ENCODE measurements at regions not wholly inside any gene's neighbourhood (a gene's known extent, or its start where the extent isn't known, plus 50 kb on each side); places are given as distances from the start of the nearest gene placed in this dataset.

DNA sequence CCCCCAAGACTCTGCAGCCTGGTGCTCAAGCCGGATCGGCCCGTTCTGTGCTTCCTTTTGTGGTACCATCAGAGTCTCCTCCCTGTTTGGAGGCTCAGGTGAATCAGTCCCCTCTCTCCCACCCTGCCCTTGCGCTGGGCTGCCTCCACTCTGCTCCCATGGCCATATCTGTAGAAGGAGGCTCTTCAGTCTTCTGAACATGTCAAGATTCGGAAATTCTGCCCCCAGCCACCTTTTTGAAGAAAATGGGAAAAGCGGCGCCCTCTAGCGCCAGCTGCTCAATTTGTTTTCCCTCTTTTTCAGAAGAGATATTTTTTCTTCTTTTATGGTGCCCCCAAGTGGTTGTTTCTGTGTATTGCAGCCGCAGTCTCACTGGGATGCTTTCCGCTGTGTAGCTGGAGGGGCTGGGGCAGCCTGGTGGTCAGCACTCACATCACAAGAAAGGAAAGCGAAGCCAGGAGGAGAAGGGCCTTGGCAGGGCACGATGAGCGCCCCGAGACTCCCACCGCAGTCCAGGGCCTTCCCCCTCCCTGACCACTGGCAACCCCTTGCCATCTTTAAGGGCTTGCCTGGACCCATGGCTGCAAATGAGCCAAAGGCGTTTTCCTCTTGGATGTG is 58.4 kb upstream of the CACNA1E start:
- WGBS, 2 donors (ENCODE audit: low coverage in 1 of 2): 11 to 20% methylated on average over 8 to 14 of the region's 16 CpGs
- Histone ChIP-seq H3K27ac (no peak overlapping the region), H3K4me3 (no peak overlapping the region), H3K4me1 (no peaks in the 10 kb centered on the region), H3K36me3 (no peaks in the 10 kb centered on the region), H3K27me3 (peaks cover 30% of the 10 kb centered on the region), H3K9me3 (no peaks in the 10 kb centered on the region)
- ATAC-seq: no peak
- TF ChIP-seq, protein P1, sequence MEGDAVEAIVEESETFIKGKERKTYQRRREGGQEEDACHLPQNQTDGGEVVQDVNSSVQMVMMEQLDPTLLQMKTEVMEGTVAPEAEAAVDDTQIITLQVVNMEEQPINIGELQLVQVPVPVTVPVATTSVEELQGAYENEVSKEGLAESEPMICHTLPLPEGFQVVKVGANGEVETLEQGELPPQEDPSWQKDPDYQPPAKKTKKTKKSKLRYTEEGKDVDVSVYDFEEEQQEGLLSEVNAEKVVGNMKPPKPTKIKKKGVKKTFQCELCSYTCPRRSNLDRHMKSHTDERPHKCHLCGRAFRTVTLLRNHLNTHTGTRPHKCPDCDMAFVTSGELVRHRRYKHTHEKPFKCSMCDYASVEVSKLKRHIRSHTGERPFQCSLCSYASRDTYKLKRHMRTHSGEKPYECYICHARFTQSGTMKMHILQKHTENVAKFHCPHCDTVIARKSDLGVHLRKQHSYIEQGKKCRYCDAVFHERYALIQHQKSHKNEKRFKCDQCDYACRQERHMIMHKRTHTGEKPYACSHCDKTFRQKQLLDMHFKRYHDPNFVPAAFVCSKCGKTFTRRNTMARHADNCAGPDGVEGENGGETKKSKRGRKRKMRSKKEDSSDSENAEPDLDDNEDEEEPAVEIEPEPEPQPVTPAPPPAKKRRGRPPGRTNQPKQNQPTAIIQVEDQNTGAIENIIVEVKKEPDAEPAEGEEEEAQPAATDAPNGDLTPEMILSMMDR (IDR thresholded peaks at IDR 0.05): peak; percentile 89 to 98 (median 97)
- TF ChIP-seq POLR2AphosphoS5 (IDR thresholded peaks at IDR 0.05) (no peak), POLR2A (IDR thresholded peaks at IDR 0.05) (no peak)

DNA sequence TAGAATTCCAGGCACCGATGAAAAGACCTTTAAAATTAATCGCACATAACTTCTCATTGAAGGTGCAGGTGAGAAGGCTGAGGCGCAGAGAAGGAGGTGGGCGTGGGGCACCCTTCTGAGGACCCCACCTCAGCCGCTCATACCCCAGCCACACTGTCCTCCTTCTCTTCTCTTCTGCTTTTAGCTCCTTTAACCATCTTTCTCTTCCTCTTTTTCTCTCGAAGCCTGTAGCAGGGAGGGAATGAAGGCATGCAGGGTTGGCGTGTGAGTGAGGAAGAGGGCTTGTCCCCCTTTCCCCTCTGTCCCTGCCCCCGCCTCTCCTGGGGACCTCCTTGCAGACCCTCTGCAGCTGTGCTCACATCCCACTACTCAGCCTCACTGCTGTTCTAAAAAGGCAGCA is 57.8 kb upstream of the CACNA1E start:
- no peak overlapping the region for H3K27ac ChIP-seq
- H3K27me3 ChIP-seq: peaks cover 30% of the 10 kb centered on the region
- no peaks in the 10 kb centered on the region for H3K36me3 ChIP-seq
- WGBS, 2 donors (ENCODE audit: low coverage in 1 of 2): 66 to 70% methylated on average over 5 to 8 of the region's 8 CpGs
- no peak overlapping the region for H3K4me3 ChIP-seq
- H3K4me1 ChIP-seq: no peaks in the 10 kb centered on the region
- no peak for ATAC-seq
- H3K9me3 ChIP-seq: no peaks in the 10 kb centered on the region
- TF ChIP-seq POLR2AphosphoS5 (IDR thresholded peaks at IDR 0.05) (no peak), POLR2A (IDR thresholded peaks at IDR 0.05) (no peak), EP300 (IDR thresholded peaks at IDR 0.05) (no peak)
- TF ChIP-seq, protein P1 (IDR thresholded peaks at IDR 0.05): no peak

DNA sequence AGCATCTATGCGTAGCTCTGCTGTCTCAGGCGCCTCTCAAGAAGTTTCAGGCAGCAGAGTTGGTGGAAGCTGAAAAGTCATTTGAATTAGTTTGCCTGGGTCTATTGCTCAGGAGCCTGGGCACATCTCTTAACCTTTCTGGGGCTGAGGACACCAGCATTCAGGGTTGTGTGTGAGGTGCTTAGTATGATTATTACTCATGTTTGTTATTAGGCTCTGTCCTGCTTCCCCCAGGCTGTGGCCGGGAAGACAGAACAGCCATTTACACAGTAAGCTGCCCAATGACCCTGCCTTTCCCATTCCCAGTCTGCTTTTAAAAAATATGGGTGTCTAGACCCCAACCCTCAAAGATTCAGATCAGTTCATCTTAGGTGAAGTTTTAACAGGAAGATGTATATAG is 53.9 kb upstream of the CACNA1E start:
- Histone ChIP-seq H3K4me1 (no peaks in the 10 kb centered on the region), H3K4me3 (no peak overlapping the region), H3K36me3 (no peaks in the 10 kb centered on the region), H3K27me3 (peaks cover 32% of the 10 kb centered on the region), H3K27ac (no peak overlapping the region), H3K9me3 (no peaks in the 10 kb centered on the region)
- no peak for ATAC-seq
- TF ChIP-seq, protein P1 (IDR thresholded peaks at IDR 0.05): no peak
- TF ChIP-seq POLR2AphosphoS5 (IDR thresholded peaks at IDR 0.05): no peak
- no peak for TF ChIP-seq EP300 (IDR thresholded peaks at IDR 0.05)
- TF ChIP-seq POLR2A (IDR thresholded peaks at IDR 0.05): no peak
- WGBS, 2 donors (ENCODE audit: low coverage in 1 of 2): 100% methylated on average over 1 of the region's 3 CpGs; no CpG with 5 or more reads in 1 of the 2 donors

DNA sequence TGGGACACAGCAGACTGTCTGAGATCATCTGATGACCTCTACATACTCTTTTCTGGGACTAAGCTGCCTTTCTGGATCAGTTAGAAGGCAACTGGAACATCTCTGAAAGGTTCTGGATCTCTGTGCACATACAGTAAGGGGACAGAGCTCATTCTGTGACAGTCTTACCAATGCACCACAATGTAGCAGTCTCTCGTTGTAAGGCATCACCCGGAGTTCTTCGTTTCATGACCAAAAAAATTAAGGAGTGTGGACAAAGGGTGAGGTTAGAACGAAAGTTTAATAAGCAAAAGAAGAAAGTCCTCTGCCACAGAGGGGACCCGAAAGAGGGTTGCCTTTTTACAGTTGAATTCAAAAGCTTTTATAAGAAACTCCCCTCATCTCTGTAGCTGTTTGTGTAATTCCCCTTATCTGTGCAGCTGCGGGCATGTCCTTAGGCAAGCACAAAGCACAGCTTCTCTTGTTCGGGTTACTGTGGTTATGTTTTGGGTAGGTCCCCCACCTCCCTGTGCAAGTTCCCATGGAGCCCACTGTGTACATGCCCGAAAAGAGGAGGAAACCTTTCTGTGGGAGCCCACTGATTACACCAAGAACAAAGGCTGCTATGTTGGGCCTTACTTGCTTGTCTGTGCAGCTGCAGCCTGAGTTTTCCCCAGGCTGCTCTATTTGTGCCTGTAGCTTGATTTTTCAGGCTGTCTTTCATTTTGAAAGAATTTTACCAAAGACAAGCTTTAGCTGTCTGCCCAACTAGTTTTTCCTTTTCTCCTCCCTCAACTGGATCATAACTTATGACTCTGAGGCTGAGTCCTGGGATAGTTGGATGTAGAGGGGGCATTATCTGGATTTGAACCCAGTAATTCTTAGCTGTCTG is 53.1 kb upstream of the CACNA1E start:
- H3K27ac ChIP-seq: no peak overlapping the region
- ATAC-seq: no peak
- H3K36me3 ChIP-seq: no peaks in the 10 kb centered on the region
- H3K9me3 ChIP-seq: no peaks in the 10 kb centered on the region
- TF ChIP-seq POLR2AphosphoS5 (IDR thresholded peaks at IDR 0.05) (no peak), EP300 (IDR thresholded peaks at IDR 0.05) (no peak)
- H3K4me3 ChIP-seq: no peak overlapping the region
- WGBS, 2 donors (ENCODE audit: low coverage in 1 of 2): 60 to 72% methylated on average over 7 to 8 of the region's 8 CpGs
- peaks cover 36% of the 10 kb centered on the region for H3K27me3 ChIP-seq
- no peaks in the 10 kb centered on the region for H3K4me1 ChIP-seq

All from gastroesophageal sphincter (tissue), 4 donors.